DMS53 (cell line): ENCODE measurements at regions not wholly inside any gene's neighbourhood (a gene's known extent, or its start where the extent isn't known, plus 50 kb on each side); places are given as distances from the start of the nearest gene placed in this dataset.

ENCODE experiments used
- DNase-seq: peaks from one replicate; lab custom pipeline; 2025; lab: John Stamatoyannopoulos, UW

- DNase-seq = no peak
These were observed 614.3 kb upstream of the ARRDC4 start for GRCh38 chr15:97346221-97346620.

GRCh38 chr15:97350813-97351212 is 609.7 kb upstream of the ARRDC4 start:
- no peak for DNase-seq

- no peak for DNase-seq
These were observed 577.0 kb upstream of the ARRDC4 start for GRCh38 chr15:97383516-97383915.

GRCh38 chr15:97386940-97387339 is 573.6 kb upstream of the ARRDC4 start:
- no peak for DNase-seq

GRCh38 chr15:97401195-97401594 is 559.3 kb upstream of the ARRDC4 start:
- no peak for DNase-seq

- no peak for DNase-seq
These were observed 558.5 kb upstream of the ARRDC4 start for GRCh38 chr15:97401970-97402369.

- no peak for DNase-seq
These were observed 553.7 kb upstream of the ARRDC4 start for GRCh38 chr15:97406841-97407240.

GRCh38 chr15:97410897-97411575 is 549.5 kb upstream of the ARRDC4 start:
- DNase-seq = no peak

GRCh38 chr15:97420130-97420529 is 540.4 kb upstream of the ARRDC4 start:
- DNase-seq = no peak

GRCh38 chr15:97425596-97425995 is 534.9 kb upstream of the ARRDC4 start:
- DNase-seq = peak; percentile 52

- DNase-seq = no peak
These were observed 517.4 kb upstream of the ARRDC4 start for GRCh38 chr15:97443101-97443500.

- DNase-seq = peak; percentile 1
These were observed 514.4 kb upstream of the ARRDC4 start for GRCh38 chr15:97446138-97446537.

- no peak for DNase-seq
These were observed 503.8 kb upstream of the ARRDC4 start for GRCh38 chr15:97456521-97457202.

GRCh38 chr15:97457203-97457847 is 503.2 kb upstream of the ARRDC4 start:
- DNase-seq = no peak

GRCh38 chr15:97459771-97460170 is 500.7 kb upstream of the ARRDC4 start:
- DNase-seq = no peak

- DNase-seq = no peak
These were observed 499.3 kb upstream of the ARRDC4 start for GRCh38 chr15:97461226-97461625.

GRCh38 chr15:97463696-97464095 is 496.8 kb upstream of the ARRDC4 start:
- no peak for DNase-seq

GRCh38 chr15:97470417-97470816 is 490.1 kb upstream of the ARRDC4 start:
- no peak for DNase-seq

- DNase-seq = no peak
These were observed 486.9 kb upstream of the ARRDC4 start for GRCh38 chr15:97473627-97474026.

GRCh38 chr15:97479957-97480356 is 480.5 kb upstream of the ARRDC4 start:
- no peak for DNase-seq

GRCh38 chr15:97482521-97482920 is 478.0 kb upstream of the ARRDC4 start:
- DNase-seq = no peak

- peak; percentile 7 for DNase-seq
These were observed 477.3 kb upstream of the ARRDC4 start for GRCh38 chr15:97483232-97483631.

GRCh38 chr15:97490429-97490828 is 470.1 kb upstream of the ARRDC4 start:
- DNase-seq = no peak
